ENCODE measurements at regions not wholly inside any gene's neighbourhood (a gene's known extent, or its start where the extent isn't known, plus 50 kb on each side); places are given as distances from the start of the nearest gene placed in this dataset.
"Not testable (repeated sequence)": the region's sequence is repeated elsewhere in the genome, so short reads cannot be mapped to it uniquely, and the experiment has no call there.

- H3K27ac ChIP-seq (ENCODE audit: low read depth, low read length): no peak overlapping the region
- H3K27me3 ChIP-seq (ENCODE audit: control insufficient read depth, insufficient read depth, low read length): peaks cover 14% of the 10 kb centered on the region
- no peaks in the 10 kb centered on the region for H3K9me3 ChIP-seq (ENCODE audit: control insufficient read depth, insufficient read depth, low read length)
- POLR2A ChIA-PET: no interaction called here
- CTCF ChIA-PET: no interaction called here
- DNase-seq (ENCODE audit: low read depth, low spot score): no peak
- TF ChIP-seq CTCF (IDR thresholded peaks at IDR 0.05; ENCODE audit: low read depth, low read length): no peak
- H3K4me3 ChIP-seq (ENCODE audit: low read depth, low read length): no peak overlapping the region
Observed at GRCh38 chr20:57818418-57819181, 108.8 kb upstream of the PMEPA1 start.

GRCh38 chr20:57815405-57815804 is 105.6 kb upstream of the PMEPA1 start:
- H3K4me3 ChIP-seq (ENCODE audit: low read depth, low read length): no peak overlapping the region
- peaks cover 15% of the 10 kb centered on the region for H3K27me3 ChIP-seq (ENCODE audit: control insufficient read depth, insufficient read depth, low read length)
- H3K9me3 ChIP-seq (ENCODE audit: control insufficient read depth, insufficient read depth, low read length): no peaks in the 10 kb centered on the region
- ChIA-PET CTCF (no interaction called here), POLR2A (no interaction called here)
- no peak overlapping the region for H3K27ac ChIP-seq (ENCODE audit: low read depth, low read length)
- TF ChIP-seq CTCF (IDR thresholded peaks at IDR 0.05; ENCODE audit: low read depth, low read length): no peak
- no peak for DNase-seq (ENCODE audit: low read depth, low spot score)

GRCh38 chr20:57814529-57814928 is 104.7 kb upstream of the PMEPA1 start:
- no peak for DNase-seq (ENCODE audit: low read depth, low spot score)
- H3K27me3 ChIP-seq (ENCODE audit: control insufficient read depth, insufficient read depth, low read length): peaks cover 18% of the 10 kb centered on the region
- no peaks in the 10 kb centered on the region for H3K9me3 ChIP-seq (ENCODE audit: control insufficient read depth, insufficient read depth, low read length)
- POLR2A ChIA-PET: no interaction called here
- H3K27ac ChIP-seq (ENCODE audit: low read depth, low read length): no peak overlapping the region
- no peak for TF ChIP-seq CTCF (IDR thresholded peaks at IDR 0.05; ENCODE audit: low read depth, low read length)
- H3K4me3 ChIP-seq (ENCODE audit: low read depth, low read length): no peak overlapping the region
- CTCF ChIA-PET: no interaction called here

- DNase-seq (ENCODE audit: low read depth, low spot score): no peak
- TF ChIP-seq CTCF (IDR thresholded peaks at IDR 0.05; ENCODE audit: low read depth, low read length): no peak
- ChIA-PET POLR2A (no interaction called here), CTCF (no interaction called here)
- Histone ChIP-seq H3K27ac (ENCODE audit: low read depth, low read length) (no peak overlapping the region), H3K9me3 (ENCODE audit: control insufficient read depth, insufficient read depth, low read length) (no peaks in the 10 kb centered on the region), H3K4me3 (ENCODE audit: low read depth, low read length) (no peak overlapping the region), H3K27me3 (ENCODE audit: control insufficient read depth, insufficient read depth, low read length) (peaks cover 18% of the 10 kb centered on the region)
Observed at GRCh38 chr20:57813509-57814269, 103.9 kb upstream of the PMEPA1 start.

- H3K4me3 ChIP-seq (ENCODE audit: low read depth, low read length); CTCF ChIA-PET; DNase-seq (ENCODE audit: low read depth, low spot score): not testable (repeated sequence)
Observed at GRCh38 chr20:57812632-57813031, 102.8 kb upstream of the PMEPA1 start.

More at GRCh38 chr20:57812632-57813031, 102.8 kb upstream of the PMEPA1 start:
- H3K9me3 ChIP-seq (ENCODE audit: control insufficient read depth, insufficient read depth, low read length); H3K27ac ChIP-seq (ENCODE audit: low read depth, low read length); POLR2A ChIA-PET: not testable (repeated sequence)
- H3K27me3 ChIP-seq (ENCODE audit: control insufficient read depth, insufficient read depth, low read length): peaks cover 22% of the 10 kb centered on the region

Measured in AG04450 (cell line).